Smooth muscle cell (in vitro differentiated cells): ENCODE measurements at regions not wholly inside any gene's neighbourhood (a gene's known extent, or its start where the extent isn't known, plus 50 kb on each side); places are given as distances from the start of the nearest gene placed in this dataset.

Source experiments
- DNase-seq: peaks from one replicate; lab custom pipeline; 2025; ENCODE audit not compliant: unreplicated experiment; lab: John Stamatoyannopoulos, UW
- H2AFZ ChIP-seq: fragments of 200-600 bp; sonication (generic); 2 replicates; pipeline ENCODE4 v1.6.0; 2016; ENCODE audit warnings: antibody characterized with exemption, low read depth, mild to moderate bottlenecking
- H3F3A ChIP-seq: fragments of 200-600 bp; sonication (generic); 2 replicates; pipeline ENCODE4 v1.6.0; 2017; ENCODE audit warnings: antibody characterized with exemption, low read depth
- H3K27ac ChIP-seq: fragments of 200-600 bp; sonication (generic); 2 replicates; pipeline ENCODE4 v1.5.1; 2016; ENCODE audit warnings: low read depth, mild to moderate bottlenecking
- H3K27me3 ChIP-seq: fragments of 200-600 bp; sonication (generic); 2 replicates; pipeline ENCODE4 v1.6.1; 2016; ENCODE audit warnings: low read depth, mild to moderate bottlenecking
- H3K36me3 ChIP-seq: fragments of 200-600 bp; sonication (generic); 2 replicates; pipeline ENCODE4 v1.5.1; 2016; ENCODE audit warnings: low read depth
- H3K4me1 ChIP-seq: fragments of 200-600 bp; sonication (generic); 2 replicates; pipeline ENCODE4 v1.5.1; 2016; ENCODE audit warnings: low read depth
- H3K4me2 ChIP-seq: fragments of 200-600 bp; sonication (generic); 2 replicates; pipeline ENCODE4 v1.6.0; 2016; ENCODE audit warnings: mild to moderate bottlenecking
- H3K4me3 ChIP-seq: fragments of 200-600 bp; sonication (generic); 2 replicates; pipeline ENCODE4 v1.5.1; 2016; ENCODE audit warnings: mild to moderate bottlenecking
- H3K79me2 ChIP-seq: fragments of 200-600 bp; sonication (generic); 2 replicates; pipeline ENCODE4 v1.6.0; 2016; ENCODE audit warnings: low read depth, mild to moderate bottlenecking
- H3K9ac ChIP-seq: fragments of 200-600 bp; sonication (generic); 2 replicates; pipeline ENCODE4 v1.6.0; 2016; ENCODE audit warnings: low read depth
- H3K9me3 ChIP-seq: fragments of 200-600 bp; sonication (generic); replicated peaks from 2 replicates; pipeline ENCODE4 v1.5.1; 2016; ENCODE audit warnings: low read depth
- H4K20me1 ChIP-seq: fragments of 200-600 bp; sonication (generic); 2 replicates; pipeline ENCODE4 v1.6.0; 2016; ENCODE audit warnings: low read depth
- WGBS: methylation state at CpG from one replicate; pipeline ENCODE4 v1.1.7; 2016; ENCODE audit warnings: low lambda C conversion rate; 5-methylcytosine and 5-hydroxymethylcytosine counted together
- TF ChIP-seq, protein P1 (sequence below): fragments of 200-600 bp; sonication (generic); IDR thresholded peaks from 2 replicates; pipeline ENCODE4 v1.5.1; 2017; ENCODE audit warnings: borderline replicate concordance, mild to moderate bottlenecking, antibody characterized with exemption; ENCODE audit not compliant: insufficient read depth, poor library complexity, severe bottlenecking

DNA sequence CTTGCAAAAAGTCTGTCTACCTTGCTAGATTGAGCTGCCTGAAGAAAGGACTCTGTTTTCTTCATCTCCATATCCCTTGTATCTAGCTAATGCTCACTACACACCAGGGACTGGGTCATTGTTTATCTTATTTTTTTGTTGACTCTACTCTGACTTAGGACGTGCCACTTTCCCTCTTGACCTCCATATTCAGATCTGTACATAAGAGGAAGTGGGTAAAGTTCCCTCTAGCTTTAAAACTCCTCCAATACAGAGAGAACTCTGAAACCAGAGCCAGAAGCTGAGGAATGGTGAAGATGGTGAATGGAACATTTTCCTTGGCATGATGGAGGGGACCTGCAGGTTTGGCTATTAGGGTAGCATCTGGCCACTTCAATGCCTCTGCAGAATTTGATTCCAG lies 2026.1 kb upstream of the TENM3 start:
- Histone ChIP-seq H3K27me3 (no peaks in the 10 kb centered on the region), H3K4me3 (no peak overlapping the region), H3F3A (no peaks in the 10 kb centered on the region), H4K20me1 (no peaks in the 10 kb centered on the region), H3K27ac (no peak overlapping the region), H3K9ac (no peak overlapping the region), H3K4me2 (no peak overlapping the region), H3K79me2 (no peaks in the 10 kb centered on the region), H3K36me3 (no peaks in the 10 kb centered on the region), H3K9me3 (no peaks in the 10 kb centered on the region), H3K4me1 (no peaks in the 10 kb centered on the region), H2AFZ (no peak overlapping the region)
- TF ChIP-seq, protein P1, sequence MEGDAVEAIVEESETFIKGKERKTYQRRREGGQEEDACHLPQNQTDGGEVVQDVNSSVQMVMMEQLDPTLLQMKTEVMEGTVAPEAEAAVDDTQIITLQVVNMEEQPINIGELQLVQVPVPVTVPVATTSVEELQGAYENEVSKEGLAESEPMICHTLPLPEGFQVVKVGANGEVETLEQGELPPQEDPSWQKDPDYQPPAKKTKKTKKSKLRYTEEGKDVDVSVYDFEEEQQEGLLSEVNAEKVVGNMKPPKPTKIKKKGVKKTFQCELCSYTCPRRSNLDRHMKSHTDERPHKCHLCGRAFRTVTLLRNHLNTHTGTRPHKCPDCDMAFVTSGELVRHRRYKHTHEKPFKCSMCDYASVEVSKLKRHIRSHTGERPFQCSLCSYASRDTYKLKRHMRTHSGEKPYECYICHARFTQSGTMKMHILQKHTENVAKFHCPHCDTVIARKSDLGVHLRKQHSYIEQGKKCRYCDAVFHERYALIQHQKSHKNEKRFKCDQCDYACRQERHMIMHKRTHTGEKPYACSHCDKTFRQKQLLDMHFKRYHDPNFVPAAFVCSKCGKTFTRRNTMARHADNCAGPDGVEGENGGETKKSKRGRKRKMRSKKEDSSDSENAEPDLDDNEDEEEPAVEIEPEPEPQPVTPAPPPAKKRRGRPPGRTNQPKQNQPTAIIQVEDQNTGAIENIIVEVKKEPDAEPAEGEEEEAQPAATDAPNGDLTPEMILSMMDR, result no peak
- 100% methylated on average over 1 of the region's 1 CpG for WGBS
- DNase-seq, result no peak

DNA sequence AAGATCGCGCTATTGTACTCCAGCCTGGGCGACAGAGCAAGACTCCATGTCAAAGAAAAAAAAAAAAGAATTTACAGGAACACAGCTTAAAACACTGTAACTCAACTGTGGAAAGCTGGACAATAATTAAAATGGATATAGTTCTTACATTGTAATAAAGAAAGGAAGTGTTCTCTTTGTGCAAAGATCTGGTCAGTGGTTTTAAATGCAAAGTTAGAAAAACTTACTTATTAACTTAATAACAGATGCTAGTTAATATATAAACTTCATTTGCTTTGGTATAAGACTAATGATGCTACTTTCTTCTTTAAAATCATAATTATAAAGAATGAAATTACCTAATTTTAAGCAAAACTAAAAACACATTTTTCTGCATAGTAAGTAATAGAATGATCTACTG lies 2024.1 kb upstream of the TENM3 start:
- no peaks in the 10 kb centered on the region for H3K36me3 ChIP-seq

DNA sequence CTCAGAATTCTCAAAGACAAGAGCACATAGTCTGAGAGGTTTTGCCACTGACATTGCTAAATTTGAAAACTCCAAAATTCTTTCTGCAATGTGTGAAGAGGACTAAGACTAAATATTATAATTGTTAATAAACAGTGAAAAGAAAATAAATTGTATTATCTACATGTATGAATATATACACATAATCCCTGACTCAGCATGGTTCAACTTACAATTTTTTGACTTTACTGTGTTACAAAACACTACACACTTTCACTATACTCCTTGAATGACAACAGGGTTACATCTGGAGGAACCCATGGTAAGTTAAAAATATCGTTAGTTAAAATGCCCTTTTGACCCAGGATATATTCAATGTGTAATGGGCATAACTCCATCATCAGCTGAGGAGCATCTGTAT lies 2017.2 kb upstream of the TENM3 start:
- TF ChIP-seq, protein P1, result no peak
- Histone ChIP-seq H2AFZ (no peak overlapping the region), H4K20me1 (no peaks in the 10 kb centered on the region), H3K27me3 (no peaks in the 10 kb centered on the region), H3K9me3 (no peaks in the 10 kb centered on the region), H3K4me1 (no peaks in the 10 kb centered on the region), H3K79me2 (no peaks in the 10 kb centered on the region), H3F3A (no peaks in the 10 kb centered on the region), H3K9ac (no peak overlapping the region), H3K36me3 (no peaks in the 10 kb centered on the region), H3K4me3 (no peak overlapping the region), H3K4me2 (no peak overlapping the region), H3K27ac (no peak overlapping the region)
- no peak for DNase-seq
- 85% methylated on average over 1 of the region's 1 CpG for WGBS

More for the DNA sequence above, 2024.1 kb upstream of the TENM3 start:
- H3K4me1 ChIP-seq, result no peaks in the 10 kb centered on the region
- H3K4me3 ChIP-seq, result no peak overlapping the region
- WGBS, result 93% methylated on average over 3 of the region's 3 CpGs
- H2AFZ ChIP-seq, result no peak overlapping the region
- no peaks in the 10 kb centered on the region for H4K20me1 ChIP-seq
- TF ChIP-seq, protein P1, result no peak
- no peaks in the 10 kb centered on the region for H3K27me3 ChIP-seq
- H3K79me2 ChIP-seq, result no peaks in the 10 kb centered on the region
- DNase-seq, result no peak
- H3K9me3 ChIP-seq, result no peaks in the 10 kb centered on the region
- H3F3A ChIP-seq, result no peaks in the 10 kb centered on the region
- H3K27ac ChIP-seq, result no peak overlapping the region
- H3K4me2 ChIP-seq, result no peak overlapping the region
- H3K9ac ChIP-seq, result no peak overlapping the region

DNA sequence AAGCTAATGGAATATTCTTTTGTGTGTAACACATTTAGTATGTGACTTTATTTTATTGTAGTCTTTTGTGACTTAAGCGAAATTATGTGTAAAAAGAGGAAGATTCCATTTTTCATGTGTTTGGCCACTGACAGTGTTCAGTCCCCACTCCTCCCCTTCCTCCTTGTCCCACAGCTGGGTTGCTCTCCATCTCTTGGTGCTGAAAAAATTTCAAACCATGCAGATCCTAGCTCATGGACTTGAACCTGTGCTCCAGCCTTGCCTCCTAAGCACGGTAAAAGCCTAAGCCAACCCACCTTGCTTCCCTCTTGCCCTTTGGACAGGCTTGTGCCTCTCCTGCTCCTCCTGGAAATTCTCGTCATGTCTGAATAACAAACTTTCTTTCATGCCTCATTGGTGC lies 2008.5 kb upstream of the TENM3 start:
- no peak overlapping the region for H2AFZ ChIP-seq
- H3K36me3 ChIP-seq, result no peaks in the 10 kb centered on the region
- H3K27ac ChIP-seq, result no peak overlapping the region
- H3K9me3 ChIP-seq, result no peaks in the 10 kb centered on the region
- TF ChIP-seq, protein P1, result no peak
- H3F3A ChIP-seq, result no peaks in the 10 kb centered on the region
- no peaks in the 10 kb centered on the region for H3K79me2 ChIP-seq
- H3K9ac ChIP-seq, result no peak overlapping the region
- 76% methylated on average over 3 of the region's 3 CpGs for WGBS
- no peaks in the 10 kb centered on the region for H3K27me3 ChIP-seq
- H3K4me1 ChIP-seq, result no peaks in the 10 kb centered on the region
- DNase-seq, result no peak
- H4K20me1 ChIP-seq, result no peaks in the 10 kb centered on the region
- no peak overlapping the region for H3K4me3 ChIP-seq
- H3K4me2 ChIP-seq, result no peak overlapping the region
